Right atrium auricular region (tissue), 2 donors: ENCODE measurements at regions not wholly inside any gene's neighbourhood (a gene's known extent, or its start where the extent isn't known, plus 50 kb on each side); places are given as distances from the start of the nearest gene placed in this dataset.

Source experiments
- DNase-seq: peaks from one replicate; pipeline ENCODE4 v3.0.0-alpha.2; 2019; ENCODE audit warnings: low spot score
- H3K27ac ChIP-seq, 2 donors: fragments of 200-600 bp; sonication (generic); 1 replicate in 1 of 2; 2 replicates in 1 of 2; pipeline ENCODE4 v1.5.1; 2016 to 2019
- H3K27me3 ChIP-seq, 2 donors: fragments of 200-600 bp; sonication (generic); one replicate each; pipeline versions ENCODE4 v1.5.1 to v1.6.0; 2017 to 2019
- H3K36me3 ChIP-seq: fragments of 200-600 bp; sonication (generic); one replicate; pipeline ENCODE4 v1.5.1; 2016
- H3K4me1 ChIP-seq, 2 donors: fragments of 200-600 bp; sonication (generic); one replicate each; pipeline versions ENCODE4 v1.5.1 to v1.6.0; 2017 to 2019
- H3K4me3 ChIP-seq, 2 donors: fragments of 200-600 bp; sonication (generic); 1 replicate in 1 of 2; 2 replicates in 1 of 2; pipeline ENCODE4 v1.5.1; 2017 to 2019; ENCODE audit warnings: mild to moderate bottlenecking in 1 of 2, moderate library complexity in 1 of 2
- H3K9me3 ChIP-seq, 2 donors: fragments of 200-600 bp; sonication (generic); one replicate each; pipeline ENCODE4 v1.5.1; 2019
- CTCF ChIP-seq, 2 donors: fragments of 200-600 bp; sonication (generic); IDR thresholded peaks; one replicate each; pipeline ENCODE4 v1.5.1; 2019; ENCODE audit warnings: antibody characterized with exemption in 2 of 2

- H3K27ac ChIP-seq: no peak overlapping the region
- no peak overlapping the region for H3K4me3 ChIP-seq
- H3K9me3 ChIP-seq: no peaks in the 10 kb centered on the region
- no peaks in the 10 kb centered on the region for H3K4me1 ChIP-seq
- H3K36me3 ChIP-seq: no peaks in the 10 kb centered on the region
- H3K27me3 ChIP-seq: no peaks in the 10 kb centered on the region
- no peak for DNase-seq
- no peak for TF ChIP-seq CTCF (IDR thresholded peaks at IDR 0.05)
Measured at GRCh38 chr14:87443787-87444186, 549.2 kb downstream of the GALC start.

- no peaks in the 10 kb centered on the region for H3K9me3 ChIP-seq
- H3K36me3 ChIP-seq: no peaks in the 10 kb centered on the region
- DNase-seq: no peak
- H3K27ac ChIP-seq: no peak overlapping the region
- no peaks in the 10 kb centered on the region for H3K4me1 ChIP-seq
- no peak overlapping the region for H3K4me3 ChIP-seq
- no peaks in the 10 kb centered on the region for H3K27me3 ChIP-seq
- TF ChIP-seq CTCF (IDR thresholded peaks at IDR 0.05): no peak
Measured at GRCh38 chr14:87443039-87443438, 549.9 kb downstream of the GALC start.

- TF ChIP-seq CTCF (IDR thresholded peaks at IDR 0.05): no peak
- Histone ChIP-seq H3K36me3 (no peaks in the 10 kb centered on the region), H3K9me3 (no peaks in the 10 kb centered on the region), H3K4me1 (no peaks in the 10 kb centered on the region), H3K4me3 (no peak overlapping the region), H3K27ac (no peak overlapping the region), H3K27me3 (no peaks in the 10 kb centered on the region)
- DNase-seq: no peak
Measured at GRCh38 chr14:87437158-87437557, 555.8 kb downstream of the GALC start.

GRCh38 chr14:87434680-87435079 lies 558.3 kb downstream of the GALC start:
- Histone ChIP-seq H3K36me3 (no peaks in the 10 kb centered on the region), H3K4me3 (no peak overlapping the region), H3K9me3 (no peaks in the 10 kb centered on the region), H3K27ac (no peak overlapping the region), H3K27me3 (no peaks in the 10 kb centered on the region), H3K4me1 (no peaks in the 10 kb centered on the region)
- TF ChIP-seq CTCF (IDR thresholded peaks at IDR 0.05): no peak
- DNase-seq: no peak

- Histone ChIP-seq H3K9me3 (no peaks in the 10 kb centered on the region), H3K36me3 (no peaks in the 10 kb centered on the region), H3K27me3 (no peaks in the 10 kb centered on the region), H3K4me1 (no peaks in the 10 kb centered on the region), H3K4me3 (no peak overlapping the region), H3K27ac (no peak overlapping the region)
- TF ChIP-seq CTCF (IDR thresholded peaks at IDR 0.05): no peak
- no peak for DNase-seq
Measured at GRCh38 chr14:87434011-87434410, 559.0 kb downstream of the GALC start.

GRCh38 chr14:87432698-87433097 lies 560.3 kb downstream of the GALC start:
- Histone ChIP-seq H3K4me3 (no peak overlapping the region), H3K9me3 (no peaks in the 10 kb centered on the region), H3K4me1 (no peaks in the 10 kb centered on the region), H3K27ac (no peak overlapping the region), H3K36me3 (no peaks in the 10 kb centered on the region), H3K27me3 (no peaks in the 10 kb centered on the region)
- no peak for DNase-seq
- TF ChIP-seq CTCF (IDR thresholded peaks at IDR 0.05): no peak
